ENCODE measurements at regions not wholly inside any gene's neighbourhood (a gene's known extent, or its start where the extent isn't known, plus 50 kb on each side); places are given as distances from the start of the nearest gene placed in this dataset.

- H3K36me3 Mint-ChIP-seq (ENCODE audit: low read depth) = no peaks in the 10 kb centered on the region
- no peak overlapping the region for H3K27ac Mint-ChIP-seq
- H3K9me3 Mint-ChIP-seq = no peaks in the 10 kb centered on the region
- no peaks in the 10 kb centered on the region for H3K4me1 Mint-ChIP-seq (ENCODE audit: low read depth)
- no peak for DNase-seq (ENCODE audit: low spot score)
- no peak overlapping the region for H3K4me3 Mint-ChIP-seq
- intact Hi-C loops (cut with micrococcal nuclease) = no loop called here
- H3K27me3 Mint-ChIP-seq (ENCODE audit: insufficient read depth) = no peaks in the 10 kb centered on the region
These were observed 545.0 kb downstream of the OTOL1 start for GRCh38 chr3:162041622-162042021.

- intact Hi-C loops (cut with micrococcal nuclease) = no loop called here
These were observed 556.0 kb downstream of the OTOL1 start for GRCh38 chr3:162052636-162053035.

GRCh38 chr3:162072656-162073164 is 576.1 kb downstream of the OTOL1 start:
- no peak overlapping the region for H3K27ac Mint-ChIP-seq
- no peaks in the 10 kb centered on the region for H3K9me3 Mint-ChIP-seq
- no peaks in the 10 kb centered on the region for H3K36me3 Mint-ChIP-seq (ENCODE audit: low read depth)
- intact Hi-C loops (cut with micrococcal nuclease) = no loop called here
- H3K4me1 Mint-ChIP-seq (ENCODE audit: low read depth) = no peaks in the 10 kb centered on the region
- H3K4me3 Mint-ChIP-seq = no peak overlapping the region
- H3K27me3 Mint-ChIP-seq (ENCODE audit: insufficient read depth) = no peaks in the 10 kb centered on the region
- no peak for DNase-seq (ENCODE audit: low spot score)

More at GRCh38 chr3:162052636-162053035, 556.0 kb downstream of the OTOL1 start:
- H3K36me3 Mint-ChIP-seq (ENCODE audit: low read depth) = no peaks in the 10 kb centered on the region
- DNase-seq (ENCODE audit: low spot score) = no peak
- H3K27me3 Mint-ChIP-seq (ENCODE audit: insufficient read depth) = no peaks in the 10 kb centered on the region
- H3K4me3 Mint-ChIP-seq = no peak overlapping the region
- no peak overlapping the region for H3K27ac Mint-ChIP-seq
- no peaks in the 10 kb centered on the region for H3K9me3 Mint-ChIP-seq
- no peaks in the 10 kb centered on the region for H3K4me1 Mint-ChIP-seq (ENCODE audit: low read depth)

- no peak overlapping the region for H3K4me3 Mint-ChIP-seq
- no peaks in the 10 kb centered on the region for H3K36me3 Mint-ChIP-seq (ENCODE audit: low read depth)
- intact Hi-C loops (cut with micrococcal nuclease) = no loop called here
- no peak for DNase-seq (ENCODE audit: low spot score)
- no peaks in the 10 kb centered on the region for H3K4me1 Mint-ChIP-seq (ENCODE audit: low read depth)
- no peaks in the 10 kb centered on the region for H3K27me3 Mint-ChIP-seq (ENCODE audit: insufficient read depth)
- no peaks in the 10 kb centered on the region for H3K9me3 Mint-ChIP-seq
- H3K27ac Mint-ChIP-seq = no peak overlapping the region
These were observed 576.9 kb downstream of the OTOL1 start for GRCh38 chr3:162073422-162073975.

- Mint-ChIP-seq H3K36me3 (ENCODE audit: low read depth) (no peaks in the 10 kb centered on the region), H3K9me3 (no peaks in the 10 kb centered on the region), H3K27ac (no peak overlapping the region), H3K4me3 (no peak overlapping the region), H3K4me1 (ENCODE audit: low read depth) (no peaks in the 10 kb centered on the region), H3K27me3 (ENCODE audit: insufficient read depth) (no peaks in the 10 kb centered on the region)
- intact Hi-C loops (cut with micrococcal nuclease) = no loop called here
- no peak for DNase-seq (ENCODE audit: low spot score)
These were observed 580.5 kb downstream of the OTOL1 start for GRCh38 chr3:162077108-162077507.

GRCh38 chr3:162082516-162082915 is 585.9 kb downstream of the OTOL1 start:
- Mint-ChIP-seq H3K27me3 (ENCODE audit: insufficient read depth) (no peaks in the 10 kb centered on the region), H3K4me3 (no peak overlapping the region), H3K4me1 (ENCODE audit: low read depth) (no peaks in the 10 kb centered on the region), H3K27ac (no peak overlapping the region), H3K9me3 (no peaks in the 10 kb centered on the region), H3K36me3 (ENCODE audit: low read depth) (no peaks in the 10 kb centered on the region)
- DNase-seq (ENCODE audit: low spot score) = no peak
- intact Hi-C loops (cut with micrococcal nuclease) = no loop called here

GRCh38 chr3:162087361-162087760 is 590.8 kb downstream of the OTOL1 start:
- Mint-ChIP-seq H3K4me1 (ENCODE audit: low read depth) (no peaks in the 10 kb centered on the region), H3K4me3 (no peak overlapping the region), H3K9me3 (no peaks in the 10 kb centered on the region), H3K27ac (no peak overlapping the region), H3K36me3 (ENCODE audit: low read depth) (no peaks in the 10 kb centered on the region), H3K27me3 (ENCODE audit: insufficient read depth) (no peaks in the 10 kb centered on the region)
- intact Hi-C loops (cut with micrococcal nuclease) = no loop called here
- DNase-seq (ENCODE audit: low spot score) = no peak

GRCh38 chr3:162092751-162093150 is 596.1 kb downstream of the OTOL1 start:
- H3K27me3 Mint-ChIP-seq (ENCODE audit: insufficient read depth) = no peaks in the 10 kb centered on the region
- intact Hi-C loops (cut with micrococcal nuclease) = no loop called here
- H3K9me3 Mint-ChIP-seq = no peaks in the 10 kb centered on the region
- no peaks in the 10 kb centered on the region for H3K4me1 Mint-ChIP-seq (ENCODE audit: low read depth)
- H3K36me3 Mint-ChIP-seq (ENCODE audit: low read depth) = no peaks in the 10 kb centered on the region
- H3K27ac Mint-ChIP-seq = no peak overlapping the region
- DNase-seq (ENCODE audit: low spot score) = no peak
- no peak overlapping the region for H3K4me3 Mint-ChIP-seq

GRCh38 chr3:162094301-162094700 is 597.7 kb downstream of the OTOL1 start:
- Mint-ChIP-seq H3K27me3 (ENCODE audit: insufficient read depth) (no peaks in the 10 kb centered on the region), H3K36me3 (ENCODE audit: low read depth) (no peaks in the 10 kb centered on the region), H3K4me3 (no peak overlapping the region), H3K27ac (no peak overlapping the region), H3K9me3 (no peaks in the 10 kb centered on the region), H3K4me1 (ENCODE audit: low read depth) (no peaks in the 10 kb centered on the region)
- DNase-seq (ENCODE audit: low spot score) = no peak
- intact Hi-C loops (cut with micrococcal nuclease) = no loop called here

GRCh38 chr3:162096874-162097273 is 600.3 kb downstream of the OTOL1 start:
- intact Hi-C loops (cut with micrococcal nuclease) = no loop called here
- no peak for DNase-seq (ENCODE audit: low spot score)
- Mint-ChIP-seq H3K36me3 (ENCODE audit: low read depth) (no peaks in the 10 kb centered on the region), H3K27ac (no peak overlapping the region), H3K27me3 (ENCODE audit: insufficient read depth) (no peaks in the 10 kb centered on the region), H3K9me3 (no peaks in the 10 kb centered on the region), H3K4me3 (no peak overlapping the region), H3K4me1 (ENCODE audit: low read depth) (no peaks in the 10 kb centered on the region)

GRCh38 chr3:162103808-162104207 is 607.2 kb downstream of the OTOL1 start:
- no peaks in the 10 kb centered on the region for H3K27me3 Mint-ChIP-seq (ENCODE audit: insufficient read depth)
- no peaks in the 10 kb centered on the region for H3K36me3 Mint-ChIP-seq (ENCODE audit: low read depth)
- intact Hi-C loops (cut with micrococcal nuclease) = no loop called here
- no peak for DNase-seq (ENCODE audit: low spot score)
- no peaks in the 10 kb centered on the region for H3K4me1 Mint-ChIP-seq (ENCODE audit: low read depth)
- H3K9me3 Mint-ChIP-seq = no peaks in the 10 kb centered on the region
- H3K27ac Mint-ChIP-seq = no peak overlapping the region
- H3K4me3 Mint-ChIP-seq = no peak overlapping the region

GRCh38 chr3:162111861-162112260 is 615.3 kb downstream of the OTOL1 start:
- Mint-ChIP-seq H3K9me3 (no peaks in the 10 kb centered on the region), H3K27me3 (ENCODE audit: insufficient read depth) (no peaks in the 10 kb centered on the region), H3K27ac (no peak overlapping the region), H3K4me1 (ENCODE audit: low read depth) (no peaks in the 10 kb centered on the region), H3K36me3 (ENCODE audit: low read depth) (no peaks in the 10 kb centered on the region), H3K4me3 (no peak overlapping the region)
- no peak for DNase-seq (ENCODE audit: low spot score)
- intact Hi-C loops (cut with micrococcal nuclease) = no loop called here

- no peak for DNase-seq (ENCODE audit: low spot score)
- H3K27ac Mint-ChIP-seq = no peak overlapping the region
These were observed 616.1 kb downstream of the OTOL1 start for GRCh38 chr3:162112719-162113118.

GRCh38 chr3:162117961-162118360 is 621.4 kb downstream of the OTOL1 start:
- Mint-ChIP-seq H3K27ac (no peak overlapping the region), H3K27me3 (ENCODE audit: insufficient read depth) (no peaks in the 10 kb centered on the region), H3K36me3 (ENCODE audit: low read depth) (no peaks in the 10 kb centered on the region), H3K4me1 (ENCODE audit: low read depth) (no peaks in the 10 kb centered on the region), H3K9me3 (no peaks in the 10 kb centered on the region), H3K4me3 (no peak overlapping the region)
- intact Hi-C loops (cut with micrococcal nuclease) = no loop called here
- DNase-seq (ENCODE audit: low spot score) = no peak

More at GRCh38 chr3:162112719-162113118, 616.1 kb downstream of the OTOL1 start:
- intact Hi-C loops (cut with micrococcal nuclease) = no loop called here
- H3K27me3 Mint-ChIP-seq (ENCODE audit: insufficient read depth) = no peaks in the 10 kb centered on the region
- H3K36me3 Mint-ChIP-seq (ENCODE audit: low read depth) = no peaks in the 10 kb centered on the region
- no peak overlapping the region for H3K4me3 Mint-ChIP-seq
- no peaks in the 10 kb centered on the region for H3K4me1 Mint-ChIP-seq (ENCODE audit: low read depth)
- H3K9me3 Mint-ChIP-seq = no peaks in the 10 kb centered on the region

All from activated T-helper 1 cell treated with anti-CD3 and anti-CD28 coated beads, Interleukin-12 subunit alpha, Interleukin-12 subunit beta, Interleukin-2, Interleukin-4 antibody, amounts not matched to agents 30 ng/mL and 10 ng/mL and 1 ng/mL, durations not matched to agents 14 hours and 24 hours and 36 hours (primary cell).